Peyer's patch (tissue), 4 donors: ENCODE measurements at regions not wholly inside any gene's neighbourhood (a gene's known extent, or its start where the extent isn't known, plus 50 kb on each side); places are given as distances from the start of the nearest gene placed in this dataset.

ENCODE experiments used
- DNase-seq, 3 donors: peaks; one replicate each; pipeline ENCODE4 v3.0.0-alpha.2; 2017 to 2019
- H3K27ac ChIP-seq, 4 donors: fragments of 200-600 bp; sonication (generic); one replicate each; pipeline ENCODE4 v1.5.1; 2016 to 2019
- H3K27me3 ChIP-seq, 2 donors: fragments of 200-600 bp; sonication (generic); one replicate each; pipeline ENCODE4 v1.5.1; 2019
- H3K36me3 ChIP-seq, 3 donors: fragments of 200-600 bp; sonication (generic); one replicate each; pipeline ENCODE4 v1.5.1; 2016 to 2019
- H3K4me1 ChIP-seq, 4 donors: fragments of 200-600 bp; sonication (generic); one replicate each; pipeline ENCODE4 v1.5.1; 2016 to 2019
- H3K4me3 ChIP-seq, 4 donors: fragments of 200-600 bp; sonication (generic); 1 replicate in 3 of 4; 2 replicates in 1 of 4; pipeline ENCODE4 v1.5.1; 2016 to 2019; ENCODE audit warnings: mild to moderate bottlenecking in 1 of 4
- H3K9me3 ChIP-seq, 4 donors: fragments of 200-600 bp; sonication (generic); one replicate each; pipeline ENCODE4 v1.5.1; 2016 to 2019; ENCODE audit warnings: mild to moderate bottlenecking in 1 of 4
- POLR2A ChIP-seq, 2 donors: fragments of 450-650 bp; IDR thresholded peaks; one replicate each; pipeline ENCODE4 v1.5.1; 2017; ENCODE audit warnings: antibody characterized with exemption in 2 of 2, mild to moderate bottlenecking in 2 of 2, moderate library complexity in 2 of 2
- TF ChIP-seq, protein P1 (sequence below), 6 experiments: fragments of 450-650 bp in 4 of 6; fragments of 200-600 bp in 2 of 6; sonication (generic) in 1 of 6; IDR thresholded peaks; one replicate each; pipeline ENCODE4 v1.5.1; 2017 to 2019; ENCODE audit warnings: antibody characterized with exemption in 6 of 6, mild to moderate bottlenecking in 3 of 6, moderate library complexity in 1 of 6

DNA sequence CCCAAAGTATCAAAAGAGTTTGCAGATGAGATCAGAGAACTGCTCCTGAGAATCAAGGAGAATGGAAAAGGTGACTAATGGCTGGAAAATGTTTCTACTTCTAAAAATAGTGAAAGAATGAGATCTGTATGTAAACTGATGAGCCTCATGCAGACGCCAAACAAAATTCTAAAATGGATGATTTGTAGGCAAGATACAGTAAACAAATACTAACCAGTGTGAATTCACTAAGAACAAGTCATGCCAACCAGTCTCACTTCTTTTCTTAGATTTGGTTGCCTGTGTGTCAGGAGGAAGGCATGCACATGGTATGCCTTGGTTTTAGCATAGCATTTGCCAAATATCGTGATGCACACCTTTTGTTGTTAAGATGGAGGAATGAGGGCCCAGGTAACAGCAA, 94.9 kb upstream of the PIK3CG start:
- no peaks in the 10 kb centered on the region for H3K27me3 ChIP-seq
- no peaks in the 10 kb centered on the region for H3K36me3 ChIP-seq
- TF ChIP-seq POLR2A (IDR thresholded peaks at IDR 0.05): no peak
- TF ChIP-seq, protein P1, sequence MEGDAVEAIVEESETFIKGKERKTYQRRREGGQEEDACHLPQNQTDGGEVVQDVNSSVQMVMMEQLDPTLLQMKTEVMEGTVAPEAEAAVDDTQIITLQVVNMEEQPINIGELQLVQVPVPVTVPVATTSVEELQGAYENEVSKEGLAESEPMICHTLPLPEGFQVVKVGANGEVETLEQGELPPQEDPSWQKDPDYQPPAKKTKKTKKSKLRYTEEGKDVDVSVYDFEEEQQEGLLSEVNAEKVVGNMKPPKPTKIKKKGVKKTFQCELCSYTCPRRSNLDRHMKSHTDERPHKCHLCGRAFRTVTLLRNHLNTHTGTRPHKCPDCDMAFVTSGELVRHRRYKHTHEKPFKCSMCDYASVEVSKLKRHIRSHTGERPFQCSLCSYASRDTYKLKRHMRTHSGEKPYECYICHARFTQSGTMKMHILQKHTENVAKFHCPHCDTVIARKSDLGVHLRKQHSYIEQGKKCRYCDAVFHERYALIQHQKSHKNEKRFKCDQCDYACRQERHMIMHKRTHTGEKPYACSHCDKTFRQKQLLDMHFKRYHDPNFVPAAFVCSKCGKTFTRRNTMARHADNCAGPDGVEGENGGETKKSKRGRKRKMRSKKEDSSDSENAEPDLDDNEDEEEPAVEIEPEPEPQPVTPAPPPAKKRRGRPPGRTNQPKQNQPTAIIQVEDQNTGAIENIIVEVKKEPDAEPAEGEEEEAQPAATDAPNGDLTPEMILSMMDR (IDR thresholded peaks at IDR 0.05): no peak
- no peak overlapping the region for H3K4me3 ChIP-seq
- no peak for DNase-seq
- peaks cover 0 to 16% (median 0%) of the 10 kb centered on the region in 4 donors for H3K4me1 ChIP-seq
- no peak overlapping the region for H3K27ac ChIP-seq
- no peaks in the 10 kb centered on the region for H3K9me3 ChIP-seq

DNA sequence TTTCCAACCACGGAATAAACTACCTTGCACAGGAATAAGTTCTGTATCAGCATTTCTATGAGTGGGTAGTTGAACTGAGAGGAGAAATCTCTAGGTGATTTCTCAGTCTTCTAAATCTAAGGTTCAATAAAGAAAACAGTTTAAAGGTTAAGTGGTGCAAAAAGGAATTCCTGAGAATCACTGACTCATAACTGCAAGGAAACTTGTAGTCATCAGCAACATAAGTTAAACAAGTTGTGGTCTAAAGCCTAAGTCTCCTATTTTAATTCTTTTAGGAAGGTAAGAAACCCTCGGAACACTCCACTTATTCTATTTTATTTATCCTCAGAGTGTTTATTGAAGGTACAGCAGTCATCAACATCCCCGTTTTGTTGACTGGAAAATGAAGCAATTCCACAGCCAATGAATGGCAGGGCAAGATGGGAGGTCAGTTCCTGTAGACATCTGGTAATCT, 92.4 kb upstream of the PIK3CG start:
- no peak for DNase-seq
- Histone ChIP-seq H3K4me1 (peaks cover 0 to 12% (median 0%) of the 10 kb centered on the region in 4 donors), H3K27me3 (no peaks in the 10 kb centered on the region), H3K9me3 (no peaks in the 10 kb centered on the region), H3K27ac (no peak overlapping the region), H3K4me3 (no peak overlapping the region), H3K36me3 (no peaks in the 10 kb centered on the region)
- TF ChIP-seq, protein P1 (IDR thresholded peaks at IDR 0.05): no peak
- no peak for TF ChIP-seq POLR2A (IDR thresholded peaks at IDR 0.05)

DNA sequence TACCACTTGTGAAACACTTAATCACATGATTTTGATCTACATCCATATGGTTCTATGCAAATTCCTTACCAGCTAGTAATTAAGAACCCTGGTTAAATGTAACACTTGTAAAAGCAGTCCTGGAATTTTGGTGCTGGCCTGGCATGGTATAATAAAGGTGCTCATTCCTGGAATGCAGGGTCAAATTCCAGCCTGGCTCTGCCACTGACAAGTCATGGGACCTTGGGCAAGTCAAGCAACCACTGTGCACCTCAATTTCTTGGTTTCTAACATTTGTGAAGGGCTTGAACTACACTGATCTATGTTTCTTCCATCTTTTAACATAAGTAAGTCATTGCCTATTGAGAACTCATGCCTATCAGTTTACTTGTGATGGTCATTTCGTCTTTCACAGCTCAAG, 91.9 kb upstream of the PIK3CG start:
- no peak for TF ChIP-seq POLR2A (IDR thresholded peaks at IDR 0.05)
- TF ChIP-seq, protein P1 (IDR thresholded peaks at IDR 0.05): no peak
- DNase-seq: no peak
- Histone ChIP-seq H3K27me3 (no peaks in the 10 kb centered on the region), H3K4me1 (peaks cover 0 to 8% (median 0%) of the 10 kb centered on the region in 4 donors), H3K4me3 (no peak overlapping the region), H3K9me3 (no peaks in the 10 kb centered on the region), H3K27ac (no peak overlapping the region), H3K36me3 (no peaks in the 10 kb centered on the region)

DNA sequence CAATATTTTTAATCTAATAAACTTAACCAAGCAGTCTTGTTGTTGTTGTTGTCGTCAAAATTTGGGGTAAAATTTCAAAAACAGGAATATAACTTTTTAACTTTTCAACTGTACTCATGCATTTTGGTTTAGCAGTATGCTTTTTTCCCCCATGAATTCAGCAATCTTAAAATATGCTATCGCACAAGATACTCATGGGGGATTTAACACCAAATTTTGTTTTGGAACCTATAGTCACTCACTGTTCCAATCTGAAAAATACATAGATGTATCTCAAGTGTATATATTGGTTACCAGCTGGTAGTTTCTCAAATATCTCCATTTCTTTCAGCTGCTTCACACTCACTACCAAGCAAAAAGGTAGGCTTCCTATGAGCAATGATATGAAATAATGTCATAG, 91.4 kb upstream of the PIK3CG start:
- no peak overlapping the region for H3K4me3 ChIP-seq
- H3K4me1 ChIP-seq: peaks cover 0 to 3% (median 0%) of the 10 kb centered on the region in 4 donors
- no peak for DNase-seq
- no peaks in the 10 kb centered on the region for H3K9me3 ChIP-seq
- no peaks in the 10 kb centered on the region for H3K27me3 ChIP-seq
- H3K27ac ChIP-seq: no peak overlapping the region
- TF ChIP-seq, protein P1 (IDR thresholded peaks at IDR 0.05): no peak
- TF ChIP-seq POLR2A (IDR thresholded peaks at IDR 0.05): no peak
- no peaks in the 10 kb centered on the region for H3K36me3 ChIP-seq

DNA sequence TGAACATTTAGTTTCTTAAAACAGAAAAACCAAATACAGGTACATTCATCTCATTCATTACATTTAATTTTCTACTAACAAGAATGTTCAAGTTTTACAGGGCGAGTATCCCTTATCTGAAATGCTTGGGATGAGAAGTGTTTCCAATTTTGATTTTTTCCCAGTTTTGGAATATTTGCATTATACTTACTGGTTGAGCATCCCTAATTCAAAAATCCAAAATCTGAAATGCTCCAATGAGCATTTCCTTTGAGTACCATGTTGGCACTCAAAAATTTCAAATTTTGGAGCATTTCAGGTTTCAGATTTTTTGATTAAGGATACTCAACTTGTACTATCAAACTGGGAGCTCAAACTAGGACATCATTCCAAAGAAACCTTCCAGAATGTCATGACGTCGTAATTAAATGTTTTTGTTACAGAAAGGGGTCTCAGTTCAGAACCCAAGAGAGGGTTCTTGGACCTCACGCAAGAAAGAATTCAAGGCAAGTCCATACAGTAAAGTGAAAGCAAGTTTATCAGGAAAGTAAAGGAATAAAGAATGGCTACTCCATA, 90.8 kb upstream of the PIK3CG start:
- Histone ChIP-seq H3K27me3 (no peaks in the 10 kb centered on the region), H3K27ac (no peak overlapping the region), H3K4me3 (no peak overlapping the region), H3K9me3 (no peaks in the 10 kb centered on the region), H3K36me3 (no peaks in the 10 kb centered on the region), H3K4me1 (peaks cover 0 to 3% (median 0%) of the 10 kb centered on the region in 4 donors)
- TF ChIP-seq, protein P1 (IDR thresholded peaks at IDR 0.05): no peak
- TF ChIP-seq POLR2A (IDR thresholded peaks at IDR 0.05): no peak
- DNase-seq: no peak
